ENCODE measurements at regions not wholly inside any gene's neighbourhood (a gene's known extent, or its start where the extent isn't known, plus 50 kb on each side); places are given as distances from the start of the nearest gene placed in this dataset.

DNA sequence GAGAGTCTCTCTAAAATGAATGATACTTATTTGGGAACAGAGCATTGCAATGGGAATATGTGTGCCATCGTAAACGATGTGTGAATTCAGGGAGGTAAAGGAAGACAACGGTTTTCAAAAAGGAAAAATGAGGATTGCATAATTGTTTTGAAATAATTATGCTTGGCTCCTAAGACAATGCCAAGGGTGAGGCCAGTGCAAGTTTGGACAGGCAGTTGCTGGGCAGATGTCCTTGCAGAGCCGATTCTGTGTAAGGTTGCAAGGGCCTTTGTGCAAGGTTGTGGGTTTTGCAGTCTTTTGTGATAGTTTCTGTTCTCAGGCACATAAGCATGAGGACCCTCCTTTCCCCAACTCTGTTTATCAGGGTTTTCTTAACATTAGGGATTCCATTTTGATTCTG lies 70.0 kb upstream of the ZNF236 start:
- TF ChIP-seq, protein P1, sequence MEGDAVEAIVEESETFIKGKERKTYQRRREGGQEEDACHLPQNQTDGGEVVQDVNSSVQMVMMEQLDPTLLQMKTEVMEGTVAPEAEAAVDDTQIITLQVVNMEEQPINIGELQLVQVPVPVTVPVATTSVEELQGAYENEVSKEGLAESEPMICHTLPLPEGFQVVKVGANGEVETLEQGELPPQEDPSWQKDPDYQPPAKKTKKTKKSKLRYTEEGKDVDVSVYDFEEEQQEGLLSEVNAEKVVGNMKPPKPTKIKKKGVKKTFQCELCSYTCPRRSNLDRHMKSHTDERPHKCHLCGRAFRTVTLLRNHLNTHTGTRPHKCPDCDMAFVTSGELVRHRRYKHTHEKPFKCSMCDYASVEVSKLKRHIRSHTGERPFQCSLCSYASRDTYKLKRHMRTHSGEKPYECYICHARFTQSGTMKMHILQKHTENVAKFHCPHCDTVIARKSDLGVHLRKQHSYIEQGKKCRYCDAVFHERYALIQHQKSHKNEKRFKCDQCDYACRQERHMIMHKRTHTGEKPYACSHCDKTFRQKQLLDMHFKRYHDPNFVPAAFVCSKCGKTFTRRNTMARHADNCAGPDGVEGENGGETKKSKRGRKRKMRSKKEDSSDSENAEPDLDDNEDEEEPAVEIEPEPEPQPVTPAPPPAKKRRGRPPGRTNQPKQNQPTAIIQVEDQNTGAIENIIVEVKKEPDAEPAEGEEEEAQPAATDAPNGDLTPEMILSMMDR (IDR thresholded peaks at IDR 0.05) = no peak
- Histone ChIP-seq H3K9me3 (peaks cover 4% of the 10 kb centered on the region), H3K36me3 (no peaks in the 10 kb centered on the region), H3K4me3 (ENCODE audit: low read depth in 1 of 2, low read length in 1 of 2) (no peak overlapping the region), H3K4me1 (ENCODE audit: control insufficient read depth in 1 of 2, insufficient read depth in 1 of 2, low read depth in 1 of 2, low read length in 1 of 2) (no peaks in the 10 kb centered on the region), H3K27me3 (no peaks in the 10 kb centered on the region), H3K27ac (no peak overlapping the region)

DNA sequence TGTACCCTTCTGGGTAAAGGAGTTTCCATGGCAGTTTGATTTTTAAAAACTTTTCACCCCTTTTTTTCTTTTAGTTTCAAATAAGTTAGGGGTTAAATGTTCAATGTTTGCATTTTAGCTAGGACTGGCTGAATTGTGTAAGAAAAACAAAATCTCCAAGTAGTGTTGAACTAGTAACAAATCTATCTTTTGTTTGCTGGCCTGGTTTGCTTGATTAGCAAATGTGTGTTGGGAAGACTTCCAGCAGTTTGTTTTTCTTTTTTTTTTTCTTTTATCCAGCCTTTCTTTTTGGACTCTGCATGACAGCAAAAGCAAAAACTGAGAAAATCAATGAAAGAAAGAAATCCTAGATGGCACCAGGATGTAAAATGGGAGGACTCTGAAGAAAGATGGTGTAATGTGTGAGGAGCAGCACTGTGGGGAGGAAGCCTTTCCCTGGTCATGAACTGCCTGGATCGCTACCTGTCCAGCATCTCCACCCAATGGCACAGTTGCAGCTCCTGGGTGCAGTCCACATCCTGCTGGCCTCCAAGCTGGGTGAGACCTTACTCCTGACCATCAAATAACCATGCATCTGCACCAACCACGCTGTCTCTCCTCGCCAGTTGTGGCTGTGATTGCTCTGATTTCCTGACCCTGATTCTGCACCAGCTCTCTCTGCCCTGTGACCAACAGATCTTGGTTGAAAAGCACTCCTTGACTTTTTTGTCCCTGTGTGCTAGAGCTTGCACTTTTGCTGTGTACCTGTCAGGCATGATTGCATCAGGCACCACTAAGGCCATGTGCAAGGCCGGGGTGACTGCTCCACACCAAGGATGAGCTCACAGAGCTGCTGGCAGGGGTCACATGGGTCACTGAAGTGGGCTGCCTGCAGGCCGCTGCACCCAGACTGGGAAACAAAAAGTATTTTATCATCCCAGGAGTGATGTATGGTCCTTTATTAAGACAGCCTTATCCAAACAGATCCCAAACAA lies 71.2 kb upstream of the ZNF236 start:
- no peaks in the 10 kb centered on the region for H3K4me1 ChIP-seq (ENCODE audit: control insufficient read depth in 1 of 2, insufficient read depth in 1 of 2, low read depth in 1 of 2, low read length in 1 of 2)
- H3K27me3 ChIP-seq = no peaks in the 10 kb centered on the region
- H3K9me3 ChIP-seq = peaks cover 4% of the 10 kb centered on the region
- H3K36me3 ChIP-seq = no peaks in the 10 kb centered on the region
- TF ChIP-seq, protein P1 (IDR thresholded peaks at IDR 0.05) = no peak
- H3K27ac ChIP-seq = no peak overlapping the region
- no peak overlapping the region for H3K4me3 ChIP-seq (ENCODE audit: low read depth in 1 of 2, low read length in 1 of 2)

DNA sequence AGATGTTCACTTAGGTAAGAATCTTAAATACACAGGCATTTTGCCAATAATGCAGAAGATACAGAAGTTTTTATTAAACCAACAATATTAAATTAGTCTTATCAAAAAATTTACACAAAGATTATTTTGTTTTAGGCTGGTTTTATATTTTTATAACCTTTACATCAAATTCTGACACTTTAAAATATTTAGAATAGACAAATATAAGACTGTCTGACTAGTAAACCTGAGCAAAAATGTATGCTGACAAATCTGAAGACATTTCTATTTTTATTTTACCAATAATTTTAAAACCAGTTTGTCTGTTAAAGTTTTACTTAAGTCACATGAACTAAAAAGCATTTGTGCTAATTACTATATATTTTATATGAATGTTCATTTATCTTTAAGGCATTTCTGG lies 72.1 kb upstream of the ZNF236 start:
- Histone ChIP-seq H3K9me3 (peaks cover 4% of the 10 kb centered on the region), H3K4me3 (ENCODE audit: low read depth in 1 of 2, low read length in 1 of 2) (no peak overlapping the region), H3K36me3 (no peaks in the 10 kb centered on the region), H3K27ac (no peak overlapping the region), H3K27me3 (no peaks in the 10 kb centered on the region), H3K4me1 (ENCODE audit: control insufficient read depth in 1 of 2, insufficient read depth in 1 of 2, low read depth in 1 of 2, low read length in 1 of 2) (no peaks in the 10 kb centered on the region)
- TF ChIP-seq, protein P1 (IDR thresholded peaks at IDR 0.05) = no peak

DNA sequence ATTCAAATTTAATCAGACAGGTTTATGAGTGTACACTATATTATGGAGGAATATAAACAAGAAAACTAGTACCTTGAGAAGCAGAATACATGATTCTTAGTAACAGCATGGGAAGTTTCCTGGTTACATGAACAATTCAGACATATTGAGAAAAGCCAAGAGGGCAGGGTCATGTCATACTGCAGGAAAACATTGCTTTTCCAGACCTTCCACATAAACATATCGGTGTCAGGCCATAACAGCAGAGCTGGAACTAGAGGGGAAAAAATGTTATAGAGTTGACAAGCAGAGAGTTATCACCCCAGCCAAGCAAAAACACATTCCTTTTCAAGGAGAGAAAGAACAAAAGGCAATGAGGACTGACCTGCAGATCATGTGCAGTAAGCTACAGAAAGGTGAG lies 74.7 kb upstream of the ZNF236 start:
- Histone ChIP-seq H3K27ac (no peak overlapping the region), H3K36me3 (no peaks in the 10 kb centered on the region), H3K4me1 (ENCODE audit: control insufficient read depth in 1 of 2, insufficient read depth in 1 of 2, low read depth in 1 of 2, low read length in 1 of 2) (no peaks in the 10 kb centered on the region), H3K9me3 (peaks cover 4% of the 10 kb centered on the region), H3K4me3 (ENCODE audit: low read depth in 1 of 2, low read length in 1 of 2) (no peak overlapping the region), H3K27me3 (peaks cover 3% of the 10 kb centered on the region)
- TF ChIP-seq, protein P1 (IDR thresholded peaks at IDR 0.05) = no peak

DNA sequence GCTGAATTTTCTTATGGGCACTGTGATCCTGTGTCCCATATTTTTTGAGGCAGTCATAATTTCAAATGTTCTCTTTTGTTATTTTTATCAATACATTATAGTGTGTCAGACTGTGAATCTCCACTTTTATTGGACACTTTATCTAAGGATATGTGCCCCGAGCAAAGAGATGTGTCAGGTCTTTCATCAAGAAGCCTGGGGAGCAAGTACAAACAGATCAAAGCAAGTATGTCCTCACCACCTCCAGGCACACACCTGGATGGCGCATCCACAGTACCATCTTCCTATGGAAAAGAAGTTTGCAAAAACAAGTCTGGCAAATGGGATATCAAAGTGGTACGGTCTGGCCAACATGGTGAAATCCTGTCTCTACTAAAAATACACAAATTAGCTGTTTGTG lies 81.0 kb upstream of the ZNF236 start:
- Histone ChIP-seq H3K4me3 (ENCODE audit: low read depth in 1 of 2, low read length in 1 of 2) (no peak overlapping the region), H3K9me3 (no peaks in the 10 kb centered on the region), H3K27ac (no peak overlapping the region), H3K4me1 (ENCODE audit: control insufficient read depth in 1 of 2, insufficient read depth in 1 of 2, low read depth in 1 of 2, low read length in 1 of 2) (no peaks in the 10 kb centered on the region), H3K36me3 (no peaks in the 10 kb centered on the region), H3K27me3 (peaks cover 21% of the 10 kb centered on the region)
- TF ChIP-seq, protein P1 (IDR thresholded peaks at IDR 0.05) = no peak
